Gastroesophageal sphincter (tissue), 3 donors: ENCODE measurements at regions not wholly inside any gene's neighbourhood (a gene's known extent, or its start where the extent isn't known, plus 50 kb on each side); places are given as distances from the start of the nearest gene placed in this dataset.

Experiments
- CTCF ChIP-seq, 4 experiments: fragments of 200-600 bp in 2 of 4; fragments of 450-650 bp in 2 of 4; sonication (generic) in 1 of 4; IDR thresholded peaks; one replicate each; pipeline ENCODE4 v1.5.1; 2017 to 2019; ENCODE audit warnings: antibody characterized with exemption in 4 of 4, mild to moderate bottlenecking in 2 of 4, moderate library complexity in 2 of 4
- POLR2A ChIP-seq, 2 donors: fragments of 450-650 bp; IDR thresholded peaks; one replicate each; pipeline ENCODE4 v1.6.1; 2017; ENCODE audit warnings: antibody characterized with exemption in 2 of 2, mild to moderate bottlenecking in 2 of 2, moderate library complexity in 1 of 2

- TF ChIP-seq CTCF (IDR thresholded peaks at IDR 0.05) (no peak), POLR2A (IDR thresholded peaks at IDR 0.05) (no peak)
Observed at GRCh38 chr6:65830151-65830550, 123.1 kb upstream of the EYS start.
